ENCODE measurements at regions not wholly inside any gene's neighbourhood (a gene's known extent, or its start where the extent isn't known, plus 50 kb on each side); places are given as distances from the start of the nearest gene placed in this dataset.

DNA sequence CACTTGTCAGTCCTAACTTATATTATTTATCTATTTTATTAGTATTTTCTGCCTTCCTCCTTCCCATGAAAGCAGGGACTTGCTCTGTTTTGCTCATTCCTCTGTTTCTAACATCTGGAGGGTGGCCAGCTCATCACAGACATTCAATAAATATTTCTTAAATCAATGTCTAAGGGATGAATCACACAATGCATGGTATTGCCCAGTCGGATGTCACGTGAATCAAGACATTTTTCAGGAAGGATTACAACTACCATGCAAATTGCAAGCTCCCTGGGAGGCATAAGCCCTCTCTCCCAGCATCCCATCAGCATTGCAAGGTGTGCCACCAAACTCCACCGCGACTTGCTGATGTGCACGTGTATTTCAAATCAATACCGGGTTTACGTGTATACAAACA lies 146.6 kb upstream of the RNF32 start:
- ATAC-seq (no peak), DNase-seq (no peak)
- H3K27ac ChIP-seq, result no peak overlapping the region
- peaks cover 0 to 16% (median 0%) of the 10 kb centered on the region in 7 donors for H3K27me3 ChIP-seq
- 90 to 93% methylated on average over 7 of the region's 7 CpGs for WGBS, 2 donors
- intact Hi-C loops (cut with DNase I), result no loop called here
- H3K4me1 ChIP-seq, result no peaks in the 10 kb centered on the region
- no peak for TF ChIP-seq CTCF (IDR thresholded peaks at IDR 0.05)
- no peaks in the 10 kb centered on the region for H3K36me3 ChIP-seq
- H3K9me3 ChIP-seq, result no peaks in the 10 kb centered on the region
- H3K4me3 ChIP-seq, result no peak overlapping the region

GRCh38 chr7:156492170-156492569 lies 148.4 kb upstream of the RNF32 start:
- peaks cover 0 to 16% (median 0%) of the 10 kb centered on the region in 7 donors for H3K27me3 ChIP-seq
- intact Hi-C loops (cut with DNase I), result no loop called here
- no peak for ATAC-seq

GRCh38 chr7:156491435-156491834 lies 149.1 kb upstream of the RNF32 start:
- Histone ChIP-seq H3K9me3 (no peaks in the 10 kb centered on the region), H3K4me1 (no peaks in the 10 kb centered on the region), H3K36me3 (no peaks in the 10 kb centered on the region), H3K27ac (no peak overlapping the region), H3K27me3 (peaks cover 0 to 16% (median 0%) of the 10 kb centered on the region in 7 donors), H3K4me3 (no peak overlapping the region)
- intact Hi-C loops (cut with DNase I), result no loop called here
- no peak for ATAC-seq
- 57 to 69% methylated on average over 5 of the region's 5 CpGs for WGBS, 2 donors
- TF ChIP-seq CTCF (IDR thresholded peaks at IDR 0.05), result no peak
- no peak for DNase-seq

More at GRCh38 chr7:156492170-156492569, 148.4 kb upstream of the RNF32 start:
- WGBS, 2 donors, result 77 to 85% methylated on average over 9 of the region's 9 CpGs
- TF ChIP-seq CTCF (IDR thresholded peaks at IDR 0.05), result no peak
- Histone ChIP-seq H3K27ac (no peak overlapping the region), H3K4me3 (no peak overlapping the region), H3K36me3 (no peaks in the 10 kb centered on the region), H3K4me1 (no peaks in the 10 kb centered on the region), H3K9me3 (no peaks in the 10 kb centered on the region)
- no peak for DNase-seq

DNA sequence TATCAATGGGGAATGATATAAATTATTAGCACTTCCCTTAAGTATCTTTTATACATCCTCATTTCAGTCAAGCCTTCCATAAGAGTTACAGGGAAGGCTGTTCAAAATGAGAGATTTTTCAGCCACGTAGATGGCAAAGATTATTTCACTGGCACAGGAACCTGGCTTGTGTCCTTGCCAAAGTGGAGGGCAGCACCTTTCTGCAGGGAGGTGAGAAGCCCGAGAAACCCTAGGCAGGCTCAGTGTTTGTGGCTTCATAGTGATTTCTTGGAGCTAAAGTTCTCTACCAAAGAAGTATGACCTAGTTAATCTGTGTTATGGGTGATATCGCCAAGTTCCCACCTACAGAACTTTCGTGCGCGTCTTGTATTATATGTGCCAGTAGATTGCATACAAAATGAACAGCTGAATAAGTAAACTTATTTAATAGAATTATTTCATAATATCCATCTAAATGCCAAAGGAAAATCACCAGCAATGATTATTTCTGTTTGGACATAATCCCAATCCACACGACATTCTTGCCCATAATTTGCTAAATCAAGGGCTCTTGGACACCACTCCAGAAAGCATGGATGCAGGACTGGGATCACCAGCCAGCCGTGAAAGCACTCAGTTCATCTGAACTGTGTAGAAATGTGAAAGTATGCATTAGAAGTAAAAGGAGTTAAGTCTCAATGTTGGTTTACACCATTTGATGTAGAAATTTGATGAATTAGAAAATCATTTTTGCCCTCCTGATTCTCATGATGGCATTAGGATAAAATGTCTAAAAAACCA lies 150.4 kb upstream of the RNF32 start:
- H3K27ac ChIP-seq, result no peak overlapping the region
- DNase-seq, result no peak
- no peak for TF ChIP-seq CTCF (IDR thresholded peaks at IDR 0.05)
- WGBS, 2 donors, result 88 to 89% methylated on average over 8 of the region's 8 CpGs
- intact Hi-C loops (cut with DNase I), result no loop called here
- no peaks in the 10 kb centered on the region for H3K4me1 ChIP-seq
- no peak for ATAC-seq
- no peaks in the 10 kb centered on the region for H3K36me3 ChIP-seq
- no peak overlapping the region for H3K4me3 ChIP-seq
- H3K9me3 ChIP-seq, result no peaks in the 10 kb centered on the region
- peaks cover 0 to 16% (median 0%) of the 10 kb centered on the region in 7 donors for H3K27me3 ChIP-seq

All from heart right ventricle (tissue), 16 donors.